GM21723 (cell line): ENCODE measurements at regions not wholly inside any gene's neighbourhood (a gene's known extent, or its start where the extent isn't known, plus 50 kb on each side); places are given as distances from the start of the nearest gene placed in this dataset.

Experiments
- ATAC-seq: cut with Tn5 transposase; IDR thresholded peaks from one replicate; pipeline ENCODE4 v1.9.1; 2021; ENCODE audit warnings: mild to moderate bottlenecking, moderate library complexity; ENCODE audit not compliant: unreplicated experiment

GRCh38 chr4:136590440-136590839 lies 941.9 kb downstream of the PCDH18 start:
- ATAC-seq = no peak

GRCh38 chr4:136583567-136583966 lies 948.7 kb downstream of the PCDH18 start:
- no peak for ATAC-seq

DNA sequence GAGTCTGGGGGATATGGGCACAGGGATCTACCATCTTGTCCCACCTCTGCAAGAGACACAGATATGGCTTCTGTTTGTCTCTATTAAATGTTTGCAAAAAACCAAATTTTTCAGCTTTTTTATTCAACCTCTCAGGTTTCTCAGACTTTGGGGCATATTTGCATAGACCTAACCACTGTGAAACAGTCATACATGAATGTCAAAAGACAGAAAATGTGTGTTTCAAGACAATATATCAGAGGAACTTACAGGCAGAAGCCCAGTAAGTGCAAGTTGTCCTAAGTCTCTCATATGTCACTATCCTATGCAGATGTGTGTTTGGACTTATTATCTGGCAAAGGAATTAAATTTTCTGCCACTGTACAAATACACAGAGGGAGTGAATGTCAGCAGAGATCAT lies 951.2 kb downstream of the PCDH18 start:
- no peak for ATAC-seq

DNA sequence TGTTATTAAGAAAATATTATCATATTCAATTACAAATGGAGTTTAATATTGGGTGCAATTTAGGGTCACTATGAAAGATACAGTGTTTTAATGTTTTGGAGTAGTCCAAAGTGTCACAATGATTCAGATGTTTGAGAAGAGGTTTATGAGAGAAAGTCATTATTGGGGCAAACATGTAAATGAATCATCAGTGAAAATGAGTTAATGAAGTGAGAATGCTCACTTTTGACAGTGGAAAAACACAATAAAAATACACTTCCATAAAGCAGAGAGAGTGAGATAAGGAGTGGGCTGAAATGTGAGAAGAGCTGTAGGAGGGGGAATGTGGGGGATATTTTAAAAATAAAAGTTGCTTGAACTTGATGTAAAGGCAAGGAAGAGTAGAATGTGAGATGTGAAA lies 957.1 kb downstream of the PCDH18 start:
- no peak for ATAC-seq

DNA sequence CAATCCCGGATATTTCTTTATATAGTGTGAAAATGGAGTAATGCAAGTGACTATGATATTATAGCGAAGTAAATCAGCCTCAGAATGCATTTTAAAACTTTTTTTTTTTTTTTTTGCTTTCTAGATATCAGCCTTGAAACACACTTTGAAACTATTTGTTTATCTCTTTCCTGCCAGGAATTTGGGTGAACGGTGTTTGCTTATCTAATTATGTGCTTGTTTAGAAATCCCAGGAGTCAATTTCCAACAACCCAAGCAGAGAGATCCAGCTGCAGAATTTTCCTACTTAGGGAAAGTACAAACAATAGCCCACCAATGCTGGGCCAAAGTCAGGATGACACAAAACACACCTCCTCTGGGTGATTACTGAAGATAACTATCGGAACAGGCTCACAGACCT lies 958.8 kb downstream of the PCDH18 start:
- ATAC-seq = no peak

DNA sequence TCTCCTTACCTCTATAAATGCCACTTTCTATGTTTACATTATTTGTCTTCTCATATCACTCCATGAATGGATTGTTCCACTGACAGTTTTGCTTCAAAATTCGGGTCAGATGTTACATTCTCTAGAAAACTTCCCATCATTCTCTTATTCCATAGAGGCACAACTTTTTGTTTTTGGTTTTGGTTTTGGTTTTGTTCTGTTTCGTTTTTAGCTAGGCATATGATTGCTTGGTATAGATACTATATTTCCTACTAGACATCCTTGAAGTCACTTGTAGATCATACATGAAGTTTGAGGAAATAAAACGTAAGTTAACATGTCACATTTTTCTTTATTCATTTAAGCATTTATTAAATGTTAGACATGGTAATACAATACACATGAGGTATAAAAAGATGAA lies 961.0 kb downstream of the PCDH18 start:
- ATAC-seq = no peak

- no peak for ATAC-seq
These were observed 969.5 kb downstream of the PCDH18 start for GRCh38 chr4:136562834-136563233.

- no peak for ATAC-seq
These were observed 973.3 kb downstream of the PCDH18 start for GRCh38 chr4:136558940-136559494.

DNA sequence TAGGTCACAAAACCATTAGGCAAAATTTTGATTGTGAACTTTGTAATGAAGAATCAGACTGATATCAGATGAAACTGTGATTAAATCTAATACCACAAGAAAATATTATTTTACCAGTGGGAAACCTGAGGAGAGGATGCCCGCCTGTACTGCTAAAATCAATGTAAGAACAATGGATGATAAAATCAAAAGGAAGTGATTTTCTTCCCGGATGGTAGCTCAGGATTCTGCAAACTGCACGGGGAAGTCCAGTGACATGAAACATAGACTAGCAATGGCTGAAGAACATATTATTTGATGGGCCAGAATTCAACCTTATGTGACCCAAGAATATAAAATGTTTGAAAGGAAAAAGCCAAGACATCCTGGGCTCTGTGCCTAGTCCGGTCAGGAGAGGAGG lies 974.9 kb downstream of the PCDH18 start:
- no peak for ATAC-seq

DNA sequence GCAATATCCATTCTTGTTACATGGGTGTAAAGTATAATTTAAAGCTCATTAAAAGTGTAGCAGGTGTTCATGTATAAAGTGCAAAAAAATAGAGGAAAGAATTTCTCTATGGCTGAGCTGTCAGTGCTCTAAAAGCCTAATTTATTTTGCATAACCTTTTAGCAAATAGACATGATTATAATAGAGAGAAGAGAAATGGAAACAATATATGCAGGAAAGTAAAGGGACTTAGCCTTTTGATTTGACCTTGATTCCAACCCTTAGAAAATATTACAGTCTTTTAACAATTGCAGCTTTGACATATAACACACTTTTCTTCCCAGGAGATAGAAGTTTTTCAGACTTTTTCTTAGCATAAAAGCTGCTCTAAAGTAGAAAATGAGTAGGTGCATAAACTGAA lies 978.3 kb downstream of the PCDH18 start:
- ATAC-seq = no peak

- no peak for ATAC-seq
These were observed 980.5 kb downstream of the PCDH18 start for GRCh38 chr4:136551753-136552152.

GRCh38 chr4:136540747-136541146 lies 991.5 kb downstream of the PCDH18 start:
- no peak for ATAC-seq

DNA sequence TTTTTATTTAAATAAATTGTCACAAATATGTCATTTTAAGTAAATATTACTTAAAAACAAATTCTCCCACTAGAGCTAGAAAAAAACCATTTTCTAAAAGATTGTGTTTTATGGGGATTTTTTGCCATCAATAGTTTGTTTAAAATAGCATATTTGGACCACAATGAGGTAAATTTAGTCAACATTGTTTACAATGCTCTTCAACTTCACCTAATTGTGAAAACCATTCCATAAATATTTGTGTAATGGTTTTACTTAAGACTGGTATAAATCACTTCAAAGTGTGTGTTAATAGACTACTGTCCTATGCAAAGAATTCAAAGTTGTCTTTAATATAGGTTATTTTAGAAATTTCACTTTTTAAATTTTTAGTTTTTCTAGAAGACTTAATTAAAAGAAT lies 1004.2 kb downstream of the PCDH18 start:
- no peak for ATAC-seq

DNA sequence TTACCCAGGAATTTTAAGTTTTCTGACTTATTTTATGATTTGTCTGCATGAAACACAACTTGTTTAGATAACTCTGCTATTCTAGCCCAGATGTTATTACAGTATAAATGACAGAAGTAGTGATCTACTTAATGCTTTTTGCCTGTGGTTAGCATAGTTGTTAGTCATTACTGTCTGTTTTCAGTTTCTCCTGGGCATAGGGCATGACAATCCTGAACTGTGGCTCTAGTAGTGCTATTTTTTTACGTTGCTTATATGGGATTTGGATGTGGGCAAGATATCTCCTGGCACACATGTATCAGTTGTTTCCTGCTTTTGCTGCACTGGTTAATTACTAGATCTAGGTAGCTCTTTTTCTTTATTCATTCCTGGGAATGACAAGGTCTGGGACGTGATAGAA lies 1005.8 kb downstream of the PCDH18 start:
- no peak for ATAC-seq

- no peak for ATAC-seq
These were observed 1008.3 kb downstream of the PCDH18 start for GRCh38 chr4:136524039-136524438.

GRCh38 chr4:136516371-136516770 lies 1015.9 kb downstream of the PCDH18 start:
- no peak for ATAC-seq

GRCh38 chr4:136505020-136505419 lies 1027.3 kb downstream of the PCDH18 start:
- no peak for ATAC-seq

- no peak for ATAC-seq
These were observed 1036.4 kb downstream of the PCDH18 start for GRCh38 chr4:136495851-136496250.

DNA sequence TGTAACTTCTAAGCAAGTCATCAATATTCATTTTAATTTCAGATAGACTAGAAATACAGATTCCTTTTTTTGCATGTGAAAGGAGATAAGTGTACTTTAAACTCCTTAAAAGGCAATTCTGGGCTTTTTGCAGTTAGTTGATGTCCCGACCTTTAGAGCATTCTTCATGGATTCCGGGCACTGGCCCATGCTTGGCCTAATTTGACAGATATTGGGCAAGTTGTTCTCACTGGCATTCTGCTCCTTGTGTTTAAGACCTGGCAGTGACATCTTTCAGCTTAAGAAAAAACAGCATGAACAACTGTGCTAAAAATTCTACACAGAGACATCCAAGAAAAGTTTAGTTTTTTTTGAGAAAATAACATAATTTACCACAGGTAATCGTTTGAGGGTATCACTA lies 1037.2 kb downstream of the PCDH18 start:
- no peak for ATAC-seq

GRCh38 chr4:136489101-136489500 lies 1043.2 kb downstream of the PCDH18 start:
- no peak for ATAC-seq

- no peak for ATAC-seq
These were observed 1047.3 kb downstream of the PCDH18 start for GRCh38 chr4:136484996-136485395.

DNA sequence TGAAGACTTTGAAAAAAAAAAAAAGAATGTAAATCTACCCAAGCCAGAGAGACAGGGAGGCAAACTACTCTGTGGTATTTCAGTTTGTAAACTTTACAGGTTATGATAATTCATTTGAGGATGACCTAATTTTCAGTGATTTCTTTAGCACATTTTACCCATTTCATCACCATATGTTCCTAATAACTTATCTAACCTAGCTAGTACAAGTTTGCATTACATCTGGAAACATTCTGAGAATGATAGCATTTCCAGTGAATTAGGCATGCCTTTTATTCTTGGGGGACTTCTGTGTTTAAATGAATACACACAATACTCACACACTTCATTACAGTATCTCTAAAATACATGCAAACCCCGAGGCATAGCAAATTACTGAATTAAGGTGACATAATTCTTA lies 1055.5 kb downstream of the PCDH18 start:
- no peak for ATAC-seq

DNA sequence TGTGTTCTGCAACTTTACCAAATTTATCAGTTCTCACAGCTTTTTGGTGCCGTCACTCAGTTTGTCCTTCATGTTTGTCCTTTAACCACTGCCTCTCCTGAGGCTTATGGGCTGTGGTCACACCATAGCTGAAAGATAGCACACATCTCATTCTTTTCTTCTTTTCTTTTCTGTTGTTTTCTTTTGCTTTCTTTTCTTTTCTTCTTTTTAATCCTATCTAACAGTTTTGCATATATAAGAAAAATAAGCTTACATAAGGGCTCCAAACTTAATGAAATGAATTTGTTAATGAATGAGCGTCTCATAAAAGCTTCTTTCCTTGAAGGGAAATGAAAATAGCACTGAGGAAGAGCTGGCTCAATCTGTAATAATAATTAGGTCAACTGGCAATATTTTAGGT lies 1061.2 kb downstream of the PCDH18 start:
- ATAC-seq = no peak

DNA sequence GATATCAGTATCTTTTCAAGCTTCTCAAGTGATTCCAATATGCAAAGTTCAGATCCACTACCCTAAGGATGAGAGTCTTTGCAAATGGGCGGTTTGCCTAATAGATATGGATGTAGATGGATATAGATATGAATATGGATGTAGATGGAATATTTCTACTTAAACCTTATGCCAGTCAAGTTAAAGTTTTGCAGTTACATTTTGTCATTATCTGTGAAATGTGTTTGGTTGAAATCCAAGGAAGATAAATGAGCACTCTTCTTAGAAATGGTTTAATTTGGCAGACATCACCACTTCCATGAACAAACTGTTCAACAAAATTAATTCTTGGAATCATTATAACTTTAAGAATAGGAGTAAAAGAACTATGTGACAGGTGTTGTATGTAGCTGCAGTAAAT lies 1066.6 kb downstream of the PCDH18 start:
- no peak for ATAC-seq
